Ishikawa (cell line): ENCODE measurements at regions not wholly inside any gene's neighbourhood (a gene's known extent, or its start where the extent isn't known, plus 50 kb on each side); places are given as distances from the start of the nearest gene placed in this dataset.

Experiments
- CEBPB ChIP-seq: IDR thresholded peaks from 2 replicates; pipeline ENCODE4 v1.6.1; 2012
- CREB1 ChIP-seq: IDR thresholded peaks from 2 replicates; pipeline ENCODE4 v1.6.1; 2012; ENCODE audit warnings: low read depth
- EGR1 ChIP-seq: IDR thresholded peaks from 2 replicates; pipeline ENCODE4 v1.6.1; 2012
- EP300 ChIP-seq: IDR thresholded peaks from 2 replicates; pipeline ENCODE4 v1.6.1; 2012; ENCODE audit warnings: borderline replicate concordance
- FOXM1 ChIP-seq: IDR thresholded peaks from 2 replicates; pipeline ENCODE4 v1.6.1; 2012; ENCODE audit warnings: low read depth, borderline replicate concordance
- MAX ChIP-seq: IDR thresholded peaks from 2 replicates; pipeline ENCODE4 v1.6.1; 2012
- NFIC ChIP-seq: IDR thresholded peaks from 2 replicates; pipeline ENCODE4 v1.6.1; 2012
- RAD21 ChIP-seq: IDR thresholded peaks from 2 replicates; pipeline ENCODE4 v1.6.1; 2012; ENCODE audit warnings: low read depth
- REST ChIP-seq: IDR thresholded peaks from 2 replicates; pipeline ENCODE4 v1.6.1; 2012; ENCODE audit warnings: low read depth, mild to moderate bottlenecking
- TAF1 ChIP-seq: IDR thresholded peaks from 2 replicates; pipeline ENCODE4 v1.6.1; 2012; ENCODE audit warnings: low read depth, mild to moderate bottlenecking
- TCF12 ChIP-seq: IDR thresholded peaks from 2 replicates; pipeline ENCODE4 v1.6.1; 2012; ENCODE audit warnings: low read depth
- TEAD4 ChIP-seq: IDR thresholded peaks from 2 replicates; pipeline ENCODE4 v1.6.1; 2012
- YY1 ChIP-seq: IDR thresholded peaks from 2 replicates; pipeline ENCODE4 v1.6.1; 2012; ENCODE audit warnings: low read depth
- ZBTB7A ChIP-seq: IDR thresholded peaks from 2 replicates; pipeline ENCODE4 v1.6.1; 2012; ENCODE audit warnings: low read depth
- TF ChIP-seq, protein P1 (sequence below): IDR thresholded peaks from 2 replicates; pipeline ENCODE4 v1.6.1; 2012

- TF ChIP-seq ZBTB7A = no peak
- TF ChIP-seq CREB1 = no peak
- TF ChIP-seq NFIC = no peak
- no peak for TF ChIP-seq EGR1
- TF ChIP-seq TCF12 = no peak
- no peak for TF ChIP-seq RAD21
- no peak for TF ChIP-seq CEBPB
- TF ChIP-seq YY1 = no peak
- TF ChIP-seq TAF1 = no peak
- no peak for TF ChIP-seq FOXM1
- TF ChIP-seq MAX = no peak
- TF ChIP-seq TEAD4 = no peak
- no peak for TF ChIP-seq EP300
Observed at GRCh38 chr3:80465746-80466145, 697.9 kb upstream of the ROBO1 start.

- TF ChIP-seq RAD21 (no peak), MAX (no peak), NFIC (no peak), ZBTB7A (no peak), CEBPB (no peak)
- TF ChIP-seq, protein P1, sequence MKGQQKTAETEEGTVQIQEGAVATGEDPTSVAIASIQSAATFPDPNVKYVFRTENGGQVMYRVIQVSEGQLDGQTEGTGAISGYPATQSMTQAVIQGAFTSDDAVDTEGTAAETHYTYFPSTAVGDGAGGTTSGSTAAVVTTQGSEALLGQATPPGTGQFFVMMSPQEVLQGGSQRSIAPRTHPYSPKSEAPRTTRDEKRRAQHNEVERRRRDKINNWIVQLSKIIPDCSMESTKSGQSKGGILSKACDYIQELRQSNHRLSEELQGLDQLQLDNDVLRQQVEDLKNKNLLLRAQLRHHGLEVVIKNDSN = no peak
Observed at GRCh38 chr3:80451393-80451792, 683.6 kb upstream of the ROBO1 start.

DNA sequence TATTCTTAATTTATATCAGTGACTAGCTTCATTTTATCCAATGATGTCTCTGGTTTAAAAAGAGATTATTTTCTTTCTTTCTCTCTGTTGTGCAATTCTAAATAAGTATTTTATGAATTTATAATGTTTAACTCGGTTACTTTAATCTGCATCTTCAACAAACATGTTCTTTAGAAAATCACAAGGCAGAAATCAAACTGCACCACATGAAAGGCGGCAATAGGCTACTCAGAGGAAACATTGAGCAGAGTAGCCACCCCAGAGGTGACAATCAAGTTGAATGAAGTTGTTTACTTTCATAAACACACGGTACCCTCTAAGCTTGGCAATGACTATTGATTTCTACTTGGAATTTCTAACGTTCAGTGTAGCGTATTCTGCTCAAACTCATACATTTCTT lies 677.8 kb upstream of the ROBO1 start:
- no peak for TF ChIP-seq YY1
- TF ChIP-seq FOXM1 = no peak
- TF ChIP-seq RAD21 = no peak
- no peak for TF ChIP-seq NFIC
- no peak for TF ChIP-seq CEBPB
- no peak for TF ChIP-seq ZBTB7A
- TF ChIP-seq CREB1 = no peak
- no peak for TF ChIP-seq TAF1
- TF ChIP-seq MAX = no peak
- no peak for TF ChIP-seq TCF12
- no peak for TF ChIP-seq TEAD4
- TF ChIP-seq, protein P1 = no peak
- TF ChIP-seq EGR1 = no peak
- TF ChIP-seq REST = no peak
- TF ChIP-seq EP300 = no peak

- no peak for TF ChIP-seq YY1
- TF ChIP-seq CEBPB = no peak
- TF ChIP-seq, protein P1 = no peak
- no peak for TF ChIP-seq TAF1
- TF ChIP-seq TEAD4 = no peak
- TF ChIP-seq ZBTB7A = no peak
Observed at GRCh38 chr3:80445053-80445452, 677.3 kb upstream of the ROBO1 start.

DNA sequence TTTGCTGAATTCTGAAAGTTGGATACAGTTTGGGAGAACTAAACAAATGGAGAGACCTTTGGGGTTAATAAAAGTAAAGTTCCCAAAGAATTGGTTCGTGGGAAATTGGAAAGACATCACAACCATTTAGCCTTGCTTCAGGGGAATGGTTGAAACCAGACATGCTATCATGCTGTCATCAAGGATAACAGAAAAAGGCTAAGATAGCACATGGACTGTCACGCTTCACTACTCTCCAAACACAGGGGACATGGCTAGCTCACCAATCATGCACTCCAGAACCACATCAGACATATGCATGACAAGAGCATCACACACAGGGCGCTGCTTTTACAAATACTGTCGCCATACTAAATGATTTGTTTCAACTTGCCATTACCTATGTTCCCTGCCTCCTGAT lies 671.7 kb upstream of the ROBO1 start:
- no peak for TF ChIP-seq REST
- no peak for TF ChIP-seq CEBPB
- TF ChIP-seq NFIC = no peak

GRCh38 chr3:80434366-80434765 lies 666.6 kb upstream of the ROBO1 start:
- TF ChIP-seq, protein P1 = no peak
- no peak for TF ChIP-seq CREB1
- no peak for TF ChIP-seq REST
- no peak for TF ChIP-seq TEAD4
